Spinal cord (tissue), 9 donors: ENCODE measurements at regions not wholly inside any gene's neighbourhood (a gene's known extent, or its start where the extent isn't known, plus 50 kb on each side); places are given as distances from the start of the nearest gene placed in this dataset.
A peak's percentile ranks its signal among the peaks of the same experiment; 100 is the strongest.

ENCODE experiments used
- DNase-seq, 6 donors: peaks; one replicate each; pipeline versions ENCODE4 v3.0.0 to v3.0.0-alpha.2; 2013 to 2015; ENCODE audit warnings: low spot score in 6 of 6, low read depth in 4 of 6
- H3K27ac ChIP-seq: one replicate; pipeline ENCODE4 v1.5.1; 2013; ENCODE audit warnings: low read depth, low read length, control low read depth
- H3K27me3 ChIP-seq: one replicate; pipeline ENCODE4 v1.6.1; 2013; ENCODE audit warnings: low read length; ENCODE audit not compliant: control insufficient read depth, insufficient read depth
- H3K36me3 ChIP-seq: one replicate; pipeline ENCODE4 v1.6.1; 2013; ENCODE audit warnings: low read length; ENCODE audit not compliant: control insufficient read depth, insufficient read depth
- H3K4me1 ChIP-seq: one replicate; pipeline ENCODE4 v1.6.1; 2013; ENCODE audit warnings: low read length; ENCODE audit not compliant: control insufficient read depth, insufficient read depth
- H3K4me3 ChIP-seq: one replicate; pipeline ENCODE4 v1.5.1; 2013; ENCODE audit warnings: low read depth, low read length, control low read depth
- H3K9me3 ChIP-seq: one replicate; pipeline ENCODE4 v1.6.1; 2013; ENCODE audit warnings: low read length; ENCODE audit not compliant: control insufficient read depth, insufficient read depth
- WGBS: methylation state at CpG from one replicate; pipeline ENCODE4 v1.1.5; 2013; ENCODE audit warnings: missing lambda C conversion rate; ENCODE audit not compliant: insufficient coverage; 5-methylcytosine and 5-hydroxymethylcytosine counted together
- donor health status: healthy.

DNA sequence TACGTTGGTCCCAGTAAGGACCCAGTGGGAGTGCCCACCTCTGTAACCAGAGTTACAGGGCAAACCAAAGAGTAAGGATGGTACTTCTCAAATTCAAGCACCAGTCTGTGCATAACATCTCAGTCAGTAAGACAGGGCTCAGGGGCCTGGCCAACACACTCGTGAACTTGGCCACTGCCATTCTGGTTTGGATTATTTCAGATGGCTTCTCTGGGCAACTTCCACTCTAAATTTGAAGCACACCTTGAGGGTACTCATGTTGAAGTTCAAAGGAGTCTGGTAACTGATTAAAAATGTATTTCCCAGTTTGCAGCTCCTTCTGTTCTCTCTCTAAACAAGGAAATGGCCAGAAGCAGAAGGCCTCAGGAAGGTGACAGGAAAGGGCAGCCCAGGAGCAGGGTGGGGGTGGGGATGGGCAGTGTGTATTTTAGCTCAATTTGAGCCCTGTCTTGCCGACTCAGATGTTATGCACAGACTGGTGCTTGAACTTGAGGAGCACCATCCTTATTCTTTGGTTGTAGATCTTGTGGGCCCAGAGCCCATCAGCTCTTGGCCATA, 107.3 kb upstream of the GLI3 start:
- Histone ChIP-seq H3K36me3 (no peaks in the 10 kb centered on the region), H3K27me3 (no peaks in the 10 kb centered on the region), H3K27ac (no peak overlapping the region), H3K4me3 (no peak overlapping the region), H3K4me1 (no peaks in the 10 kb centered on the region), H3K9me3 (no peaks in the 10 kb centered on the region)
- WGBS, result 100% methylated on average over 3 of the region's 3 CpGs
- no peak for DNase-seq

DNA sequence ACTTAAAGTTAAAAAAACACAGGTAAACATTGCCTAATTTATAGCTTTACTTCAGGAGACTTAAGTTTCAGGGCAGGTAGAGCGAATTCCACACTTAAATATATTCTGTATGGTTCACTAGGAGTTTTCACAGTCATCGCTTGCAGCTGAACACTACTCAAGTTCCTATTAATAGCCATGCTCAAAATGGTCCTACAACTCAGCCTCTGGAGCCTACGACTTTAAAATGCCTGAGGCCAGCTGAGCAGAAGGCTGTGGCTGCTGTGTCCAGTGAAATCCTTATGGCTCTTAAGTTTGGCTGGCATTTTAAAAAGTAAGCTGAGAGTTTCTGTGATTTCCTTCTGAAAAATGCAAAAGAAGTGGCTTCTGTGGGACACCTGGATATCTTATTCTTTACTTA, 105.4 kb upstream of the GLI3 start:
- Histone ChIP-seq H3K36me3 (no peaks in the 10 kb centered on the region), H3K9me3 (no peaks in the 10 kb centered on the region), H3K4me1 (no peaks in the 10 kb centered on the region), H3K27ac (no peak overlapping the region), H3K4me3 (no peak overlapping the region), H3K27me3 (no peaks in the 10 kb centered on the region)
- 25% methylated on average over 1 of the region's 3 CpGs for WGBS
- no peak for DNase-seq

- H3K36me3 ChIP-seq, result no peaks in the 10 kb centered on the region
- no peaks in the 10 kb centered on the region for H3K27me3 ChIP-seq
- H3K4me3 ChIP-seq, result no peak overlapping the region
- no peaks in the 10 kb centered on the region for H3K4me1 ChIP-seq
- no peaks in the 10 kb centered on the region for H3K9me3 ChIP-seq
- WGBS, result 94% methylated on average over 4 of the region's 5 CpGs
- DNase-seq, result no peak
- no peak overlapping the region for H3K27ac ChIP-seq
These were observed 103.4 kb upstream of the GLI3 start for GRCh38 chr7:42340436-42340835.

DNA sequence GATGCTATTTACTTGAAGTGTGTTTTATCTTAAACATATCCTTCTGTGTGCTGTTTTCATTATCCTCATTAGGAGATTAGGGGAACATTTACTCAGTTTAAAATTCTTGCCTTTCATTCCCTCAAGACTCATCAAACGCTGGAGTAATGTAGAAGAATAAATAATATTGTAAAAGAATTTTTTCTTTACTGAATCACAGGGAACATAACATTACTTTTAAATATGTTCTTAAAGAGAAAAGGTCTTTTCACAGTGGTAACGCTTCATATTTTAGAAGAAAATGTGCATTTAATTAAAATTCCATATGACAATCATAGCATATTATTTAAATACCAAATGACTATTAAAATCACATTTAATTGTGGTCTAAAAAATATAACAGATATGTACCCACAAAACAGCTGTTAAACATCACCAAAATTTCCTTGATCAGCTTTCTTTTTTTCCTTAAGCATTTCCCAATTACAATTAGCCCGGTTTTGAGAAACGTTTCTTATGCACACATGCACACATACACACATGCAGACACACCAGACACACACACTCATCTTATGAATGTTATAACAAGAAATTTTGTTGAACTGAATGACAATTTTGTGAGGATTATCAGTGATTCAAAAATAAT, 102.0 kb upstream of the GLI3 start:
- Histone ChIP-seq H3K9me3 (no peaks in the 10 kb centered on the region), H3K36me3 (no peaks in the 10 kb centered on the region), H3K4me3 (no peak overlapping the region), H3K4me1 (no peaks in the 10 kb centered on the region), H3K27me3 (no peaks in the 10 kb centered on the region), H3K27ac (no peak overlapping the region)
- peak in 1 of 6 donors; percentile 69 for DNase-seq
- no CpG with 5 or more reads among the region's 4 CpGs for WGBS

DNA sequence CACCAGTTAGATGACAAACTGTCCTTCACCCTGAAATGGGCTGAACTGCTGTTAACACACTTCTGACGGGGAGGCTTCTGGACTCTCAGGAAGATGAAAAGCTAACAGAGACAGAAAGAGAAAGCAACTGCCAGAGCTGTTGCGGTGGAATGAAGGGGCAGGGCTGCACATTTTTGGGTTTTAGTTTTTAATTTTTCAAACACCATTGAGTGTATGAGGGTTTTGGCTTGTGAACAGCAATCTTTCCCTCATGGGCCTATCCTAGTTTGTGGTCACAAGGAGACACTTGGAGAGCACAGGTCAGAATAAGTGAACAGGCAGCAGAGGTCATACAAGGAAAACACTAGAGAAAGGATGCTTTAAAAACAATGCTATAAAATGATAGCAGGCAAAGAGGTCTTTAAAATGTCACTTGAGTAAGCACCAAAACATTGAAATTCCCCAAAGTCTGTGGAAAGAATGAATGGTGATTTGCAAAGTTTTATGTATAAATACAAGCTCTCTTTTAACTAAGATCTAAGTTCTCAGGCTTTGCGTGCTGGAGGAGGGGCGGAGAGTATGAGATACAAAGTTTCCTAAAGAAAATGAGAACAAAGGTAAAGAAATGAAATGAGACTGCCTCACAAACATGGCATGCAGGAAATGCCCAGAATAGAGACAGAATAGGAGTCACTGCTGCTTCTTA, 101.4 kb upstream of the GLI3 start:
- 50% methylated on average over 1 of the region's 4 CpGs for WGBS
- DNase-seq, result no peak
- Histone ChIP-seq H3K27me3 (no peaks in the 10 kb centered on the region), H3K27ac (no peak overlapping the region), H3K9me3 (no peaks in the 10 kb centered on the region), H3K36me3 (no peaks in the 10 kb centered on the region), H3K4me3 (no peak overlapping the region), H3K4me1 (no peaks in the 10 kb centered on the region)

- Histone ChIP-seq H3K4me1 (no peaks in the 10 kb centered on the region), H3K27ac (no peak overlapping the region), H3K36me3 (no peaks in the 10 kb centered on the region), H3K9me3 (peaks cover 2% of the 10 kb centered on the region), H3K27me3 (no peaks in the 10 kb centered on the region), H3K4me3 (no peak overlapping the region)
- 93% methylated on average over 10 of the region's 13 CpGs for WGBS
- no peak for DNase-seq
These were observed 100.4 kb upstream of the GLI3 start for GRCh38 chr7:42337225-42337905.

GRCh38 chr7:42332605-42333222, 95.7 kb upstream of the GLI3 start:
- Histone ChIP-seq H3K27me3 (no peaks in the 10 kb centered on the region), H3K4me1 (no peaks in the 10 kb centered on the region), H3K9me3 (peaks cover 10% of the 10 kb centered on the region), H3K36me3 (no peaks in the 10 kb centered on the region), H3K4me3 (no peak overlapping the region), H3K27ac (no peak overlapping the region)
- no peak for DNase-seq
- no CpG with 5 or more reads among the region's 2 CpGs for WGBS

DNA sequence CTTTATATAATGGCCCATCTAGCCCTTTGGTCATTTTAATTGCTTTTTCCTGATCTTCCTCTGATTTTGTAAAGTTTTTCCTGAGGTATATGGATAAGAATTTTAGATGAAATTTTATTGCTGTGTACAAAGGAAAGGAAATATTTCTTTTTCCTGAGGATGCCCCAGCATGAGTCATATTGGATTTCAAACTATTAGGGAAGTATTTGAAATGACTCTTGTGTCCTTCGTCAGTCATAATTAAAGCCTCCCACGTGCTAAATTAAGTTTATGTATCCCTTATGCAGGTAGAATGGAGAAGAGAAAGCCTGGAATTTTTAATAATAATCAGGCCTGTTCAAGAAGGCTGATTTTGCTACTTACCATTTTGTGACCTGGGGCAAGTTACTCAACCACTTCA, 82.6 kb upstream of the GLI3 start:
- peak in 1 of 6 donors; percentile 38 for DNase-seq
- no peaks in the 10 kb centered on the region for H3K9me3 ChIP-seq
- WGBS, result no CpG with 5 or more reads among the region's 2 CpGs
- no peak overlapping the region for H3K27ac ChIP-seq
- no peaks in the 10 kb centered on the region for H3K27me3 ChIP-seq
- no peaks in the 10 kb centered on the region for H3K4me1 ChIP-seq
- no peak overlapping the region for H3K4me3 ChIP-seq
- no peaks in the 10 kb centered on the region for H3K36me3 ChIP-seq

DNA sequence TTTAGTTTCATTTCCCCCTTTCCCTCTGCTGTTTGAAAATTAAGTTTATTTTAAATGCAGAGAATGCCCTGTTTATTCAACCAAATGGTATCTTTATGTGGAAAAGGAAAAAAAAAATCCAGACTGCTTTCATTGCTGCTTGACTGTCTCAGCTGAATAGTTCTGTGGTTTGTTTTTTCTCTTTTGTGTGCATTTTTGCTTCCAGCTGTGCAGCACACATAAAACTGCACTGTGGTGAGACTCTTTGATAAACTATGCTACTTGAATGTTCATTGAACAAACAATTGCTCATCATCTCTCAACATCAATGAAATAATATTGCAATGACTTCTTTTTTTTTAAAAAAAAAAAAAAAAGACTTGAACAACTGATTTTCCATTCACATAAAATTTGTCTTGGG, 78.6 kb upstream of the GLI3 start:
- H3K27me3 ChIP-seq, result no peaks in the 10 kb centered on the region
- H3K4me3 ChIP-seq, result no peak overlapping the region
- DNase-seq, result peak in 2 of 6 donors; percentile 38 to 47
- no peaks in the 10 kb centered on the region for H3K4me1 ChIP-seq
- H3K9me3 ChIP-seq, result no peaks in the 10 kb centered on the region
- H3K27ac ChIP-seq, result no peak overlapping the region
- H3K36me3 ChIP-seq, result no peaks in the 10 kb centered on the region
